A172 (cell line): ENCODE measurements at regions not wholly inside any gene's neighbourhood (a gene's known extent, or its start where the extent isn't known, plus 50 kb on each side); places are given as distances from the start of the nearest gene placed in this dataset.

Experiments used
- DNase-seq: peaks from one replicate; pipeline ENCODE4 v3.0.0-alpha.2; 2015; ENCODE audit warnings: low spot score

DNA sequence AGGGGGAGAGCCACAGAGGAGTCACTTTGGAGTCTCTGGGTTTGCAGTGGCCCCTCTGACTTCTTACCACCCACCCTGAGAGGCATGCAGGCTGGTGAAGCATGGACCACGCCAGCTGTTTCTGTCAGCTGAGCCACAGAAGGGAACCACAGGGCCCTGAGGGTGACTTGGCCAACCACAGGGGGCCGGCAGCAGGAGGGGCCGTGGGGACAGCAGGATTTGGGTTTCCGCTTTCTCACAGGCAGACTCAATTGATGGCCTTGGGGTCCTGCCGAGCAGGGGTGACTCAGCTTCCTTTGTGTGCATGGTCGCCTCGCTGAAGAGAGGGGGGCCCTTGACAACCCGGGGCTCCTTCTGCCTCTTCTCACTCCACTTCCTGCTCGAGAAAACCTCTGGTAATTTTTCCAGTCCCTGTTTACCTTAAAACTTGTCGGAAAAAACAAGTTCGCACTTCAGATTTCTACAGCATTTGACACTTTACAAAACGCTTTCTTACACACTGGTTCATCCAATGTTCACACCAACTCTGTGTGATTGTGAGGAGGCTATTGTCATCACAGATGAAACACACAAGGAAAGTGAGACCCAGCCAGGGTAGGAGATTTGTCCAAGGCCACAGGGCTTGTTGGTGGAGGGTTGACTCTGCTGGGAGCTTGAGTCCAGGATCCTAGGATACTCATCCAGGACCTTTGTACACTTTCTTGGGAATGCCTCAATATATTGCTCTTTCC lies 311.2 kb downstream of the LPIN1 start:
- peak; percentile 89 for DNase-seq

DNA sequence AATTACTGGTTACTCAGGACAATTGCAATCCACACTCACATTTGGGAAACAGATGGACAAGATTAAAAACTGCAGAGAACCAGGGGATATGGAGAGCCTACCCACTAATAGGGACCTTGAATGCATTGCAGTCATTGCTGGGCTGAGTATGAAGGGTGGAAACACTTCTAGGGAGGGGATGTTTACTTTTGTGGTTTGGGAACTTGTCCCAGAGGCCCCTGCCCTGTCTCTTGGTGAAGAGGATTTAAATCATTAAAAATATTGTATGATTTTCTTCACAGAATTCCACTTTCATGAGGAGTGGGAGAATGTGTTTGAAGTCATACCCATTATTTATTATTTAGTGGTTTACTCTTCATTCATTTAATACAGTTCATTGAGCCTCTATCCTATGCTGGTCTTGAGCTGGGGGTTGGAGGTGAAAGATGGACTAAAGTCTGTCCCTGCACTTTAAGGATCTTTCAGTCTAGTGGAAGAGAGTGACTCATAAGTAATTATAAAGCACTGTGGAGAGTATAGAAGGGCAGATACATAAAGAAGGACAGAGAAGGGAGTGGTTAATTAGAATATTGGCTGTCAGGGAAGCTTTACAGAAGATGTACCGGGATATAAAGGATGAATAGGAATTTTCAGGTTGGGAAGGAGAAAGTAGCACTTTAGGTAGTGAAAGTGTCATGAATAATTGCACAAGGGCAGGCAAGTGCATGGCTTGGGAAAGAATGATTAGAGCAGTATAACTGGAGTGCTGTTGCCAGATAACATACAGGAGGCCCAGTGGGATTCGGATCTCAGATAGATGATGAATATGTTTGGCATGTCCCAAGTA lies 313.4 kb downstream of the LPIN1 start:
- peak; percentile 72 for DNase-seq

DNA sequence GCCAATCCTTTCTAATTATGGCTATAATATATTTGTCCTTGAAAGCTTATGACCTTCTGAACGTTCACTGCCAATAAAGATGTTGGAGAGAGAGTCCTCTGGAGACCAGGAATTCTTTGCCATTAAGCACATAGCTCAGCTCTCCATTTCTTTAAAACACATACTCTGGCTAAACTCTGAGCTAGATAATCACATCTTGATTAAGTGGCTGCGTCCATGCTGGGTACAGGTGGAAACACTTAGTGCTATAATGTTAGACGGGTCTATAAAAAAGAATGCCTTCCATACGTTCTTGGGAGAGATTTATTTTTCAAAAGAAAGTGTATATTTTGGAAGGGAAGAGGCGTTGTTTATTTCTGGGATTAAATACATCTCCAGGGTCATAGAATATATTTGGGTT lies 314.5 kb downstream of the LPIN1 start:
- DNase-seq: no peak

DNA sequence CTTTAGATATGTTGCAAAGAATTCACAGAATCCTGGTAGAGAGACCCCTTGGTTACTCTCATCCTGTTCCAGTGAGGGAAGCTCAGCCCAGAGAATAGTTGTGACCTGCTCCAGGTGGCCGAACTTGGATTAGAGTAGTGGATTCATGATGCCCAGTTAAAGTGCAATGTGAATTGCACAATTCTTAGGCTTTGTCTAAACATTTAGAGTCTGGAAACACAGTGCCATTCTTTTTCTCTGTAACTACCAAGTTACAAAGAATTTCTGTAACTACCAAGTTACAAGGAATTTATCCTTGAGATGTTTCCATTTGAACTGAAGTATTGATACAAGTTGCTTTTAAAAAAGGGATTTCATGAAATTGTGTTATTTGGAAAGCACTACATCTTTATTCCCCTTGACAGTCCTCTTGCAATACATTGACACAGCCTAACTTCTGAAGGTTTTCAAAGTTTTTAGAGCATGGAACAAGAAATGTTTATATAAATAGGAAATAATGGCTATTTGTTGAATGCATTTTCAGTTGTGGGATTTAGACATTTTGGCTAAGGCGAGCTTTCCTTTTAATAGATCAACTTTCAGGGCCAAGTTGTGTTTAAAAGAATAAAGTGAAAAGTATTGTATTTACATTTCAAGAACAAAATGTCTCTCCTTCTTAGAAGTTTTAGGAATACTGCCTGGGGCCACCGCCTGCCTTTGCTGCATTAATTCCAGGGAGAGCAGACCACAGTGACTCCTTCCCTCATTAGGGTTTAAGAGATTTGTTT lies 315.0 kb downstream of the LPIN1 start:
- no peak for DNase-seq

DNA sequence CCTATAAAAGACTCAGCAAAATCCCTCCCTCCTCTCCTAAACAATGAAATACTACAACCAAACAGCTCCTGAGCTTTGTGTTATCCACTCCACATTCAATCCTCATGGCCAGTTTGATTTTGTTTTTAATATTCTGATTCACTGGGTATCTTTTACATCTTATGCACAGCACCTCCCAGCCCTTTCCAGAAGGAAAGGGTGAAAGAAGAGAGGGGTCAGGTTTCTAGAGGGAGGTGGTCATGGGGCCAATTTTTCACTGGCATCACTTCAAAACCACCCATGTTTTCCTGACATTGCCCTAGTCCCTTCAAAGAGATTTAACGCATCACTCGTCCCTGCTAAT lies 315.6 kb downstream of the LPIN1 start:
- no peak for DNase-seq

DNA sequence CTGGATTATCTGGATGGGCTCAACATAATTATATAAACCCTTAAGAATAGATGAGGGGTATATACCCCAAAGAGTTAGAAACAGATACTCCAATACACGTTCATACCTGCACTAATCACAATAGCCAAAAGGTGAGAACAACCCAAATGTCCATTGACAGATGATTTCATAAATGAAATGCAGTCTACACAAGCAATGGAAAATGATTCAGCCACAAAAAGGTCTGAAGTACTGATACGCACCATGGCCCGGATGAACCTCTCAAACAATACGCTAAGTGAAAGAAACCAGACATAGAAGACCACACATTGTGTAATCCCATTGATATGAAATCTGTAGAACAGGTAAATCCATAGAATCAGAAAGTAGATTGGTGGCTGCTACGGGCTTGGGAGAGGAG lies 316.8 kb downstream of the LPIN1 start:
- DNase-seq: no peak

DNA sequence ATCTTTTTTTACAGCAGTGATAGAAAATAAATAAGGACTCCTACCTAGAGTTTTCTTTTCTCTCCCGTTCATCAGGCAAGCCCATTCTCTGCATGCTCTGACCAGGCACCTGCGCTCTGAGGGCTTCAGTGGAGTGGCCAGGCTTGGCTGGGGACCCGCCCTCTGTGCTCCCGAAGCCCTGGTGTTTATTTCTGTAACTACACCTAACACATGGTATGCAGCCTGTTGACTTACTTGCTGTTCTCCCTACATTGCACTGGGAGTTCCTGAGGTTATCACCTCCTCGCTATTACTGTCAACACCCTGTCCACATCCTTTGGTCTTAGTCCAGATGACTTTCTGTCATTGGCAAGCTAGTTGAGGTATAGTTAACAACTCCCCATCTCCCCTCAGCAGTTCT lies 317.7 kb downstream of the LPIN1 start:
- DNase-seq: no peak

DNA sequence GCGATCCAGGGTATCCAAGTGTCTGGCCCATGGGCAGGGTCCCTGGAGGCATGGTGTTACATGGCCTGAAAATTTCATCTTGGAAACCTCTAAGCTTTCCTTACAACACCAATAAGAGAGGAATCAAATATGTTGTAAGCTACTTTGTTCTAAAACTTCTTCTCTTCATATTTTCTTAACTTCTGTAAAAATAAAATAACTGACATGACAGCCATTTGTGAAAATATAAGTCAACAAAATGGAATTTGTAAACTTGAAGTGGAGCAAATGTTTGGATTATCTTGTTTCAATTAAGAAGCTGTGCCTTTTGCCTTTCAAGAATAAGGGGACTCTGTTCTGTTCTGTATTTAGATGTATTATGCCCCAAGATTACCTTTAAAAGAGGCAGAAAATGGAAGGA lies 319.7 kb downstream of the LPIN1 start:
- no peak for DNase-seq

DNA sequence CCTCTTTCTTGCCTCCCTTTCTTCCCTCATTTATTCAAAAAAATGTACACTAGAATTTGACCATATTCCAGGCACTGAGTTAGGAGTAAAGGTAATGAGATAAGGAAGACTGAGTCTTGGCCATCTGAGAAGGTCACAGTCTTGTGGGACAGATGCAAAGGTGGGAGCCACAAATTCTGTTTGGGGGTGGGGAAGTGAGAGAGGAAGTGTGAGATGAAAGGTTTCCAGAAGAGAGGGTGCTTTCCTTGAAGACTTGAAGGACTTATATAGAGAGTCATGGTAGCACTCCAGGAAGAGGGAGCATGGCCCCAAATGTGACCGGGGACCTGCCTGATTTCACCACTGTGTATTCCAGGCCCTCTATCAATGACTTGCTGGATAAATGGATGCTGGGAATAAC lies 320.6 kb downstream of the LPIN1 start:
- DNase-seq: no peak

DNA sequence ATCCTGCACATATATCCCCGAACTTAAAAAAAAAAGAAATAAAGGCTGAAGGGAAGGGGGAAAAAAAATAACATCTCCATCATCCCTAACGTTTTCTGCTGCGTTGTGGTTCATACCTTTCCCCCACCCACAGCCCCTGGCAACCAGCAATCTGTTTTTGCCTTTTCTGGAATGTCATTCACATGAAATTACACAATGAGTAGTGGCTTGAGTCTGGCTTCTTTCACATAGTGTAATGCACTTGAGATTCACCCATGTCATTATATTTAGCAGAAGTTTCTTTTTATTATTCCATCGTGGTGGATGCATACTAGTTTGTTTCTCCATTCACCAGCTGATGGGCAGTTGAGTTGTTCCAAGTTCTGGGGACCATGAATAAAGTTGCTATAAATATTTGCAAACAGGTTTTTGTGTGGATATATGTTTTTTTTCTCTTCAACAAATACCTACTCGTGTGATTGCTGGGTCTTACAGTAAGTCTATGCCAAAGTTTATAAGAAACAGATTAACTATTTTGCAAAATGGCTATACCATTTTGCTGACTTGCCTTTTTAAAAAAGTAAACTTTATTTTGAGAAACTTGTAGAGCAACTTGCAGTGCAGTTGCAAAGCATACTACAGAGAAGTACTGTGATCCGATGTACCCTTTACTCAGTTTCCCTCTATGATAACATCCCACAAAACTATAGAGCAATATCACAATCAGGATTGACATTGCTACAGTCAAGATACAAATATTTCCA lies 322.5 kb downstream of the LPIN1 start:
- no peak for DNase-seq

DNA sequence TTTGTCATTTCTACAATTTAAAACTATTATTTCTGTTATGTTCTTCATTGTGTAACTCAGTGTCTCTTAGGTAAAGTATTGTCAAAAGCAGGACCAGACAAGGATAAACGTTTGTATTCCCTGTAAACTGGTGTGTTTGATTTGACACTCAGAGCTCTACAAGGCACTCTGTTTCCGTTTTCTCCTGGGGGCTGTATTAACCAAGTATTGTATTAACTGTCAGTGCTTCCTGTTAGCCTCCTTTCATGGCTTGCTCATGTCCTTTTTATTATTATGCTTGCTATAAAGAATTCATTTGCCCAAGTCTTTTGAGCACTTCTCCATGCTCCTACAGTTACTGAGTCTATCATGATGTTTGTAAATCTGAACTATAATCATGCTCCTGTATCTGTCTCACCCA lies 323.7 kb downstream of the LPIN1 start:
- no peak for DNase-seq

DNA sequence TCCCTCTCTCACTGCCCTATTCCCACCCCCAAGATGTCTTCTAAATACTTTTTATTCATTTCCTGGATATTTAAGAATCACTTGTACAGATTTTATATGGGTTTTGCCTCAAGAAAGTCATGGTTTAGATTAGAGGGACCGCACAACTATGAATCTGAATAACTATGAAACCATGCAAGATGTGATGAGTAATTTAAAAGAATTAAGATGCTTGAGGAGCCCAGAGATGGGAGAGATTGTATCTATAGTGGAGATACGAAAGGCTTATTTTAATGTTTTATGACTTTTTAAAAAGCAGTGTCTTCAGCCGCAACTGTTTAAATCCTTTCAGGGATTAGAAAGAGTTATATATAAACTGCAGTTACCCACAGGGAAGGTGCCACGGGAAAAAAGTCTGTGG lies 324.1 kb downstream of the LPIN1 start:
- no peak for DNase-seq

DNA sequence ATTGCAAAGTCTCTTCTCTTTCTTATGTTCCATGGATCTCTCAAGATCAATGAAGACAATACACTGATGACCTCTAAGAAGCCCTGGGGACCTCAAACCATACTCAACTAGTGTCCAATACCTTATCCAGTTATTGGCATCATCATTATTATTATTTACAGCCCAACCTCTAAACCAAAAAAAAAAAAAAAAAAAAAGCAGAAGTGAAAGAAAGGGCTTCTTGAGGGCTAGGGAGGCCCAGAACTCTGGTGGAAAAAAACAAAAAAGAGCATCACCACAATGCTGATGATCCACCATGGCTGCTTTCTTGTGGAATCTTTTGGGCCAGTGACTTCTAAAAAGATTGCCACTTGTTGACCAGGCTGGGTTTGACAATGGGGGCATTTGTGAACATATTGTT lies 324.9 kb downstream of the LPIN1 start:
- DNase-seq: no peak

DNA sequence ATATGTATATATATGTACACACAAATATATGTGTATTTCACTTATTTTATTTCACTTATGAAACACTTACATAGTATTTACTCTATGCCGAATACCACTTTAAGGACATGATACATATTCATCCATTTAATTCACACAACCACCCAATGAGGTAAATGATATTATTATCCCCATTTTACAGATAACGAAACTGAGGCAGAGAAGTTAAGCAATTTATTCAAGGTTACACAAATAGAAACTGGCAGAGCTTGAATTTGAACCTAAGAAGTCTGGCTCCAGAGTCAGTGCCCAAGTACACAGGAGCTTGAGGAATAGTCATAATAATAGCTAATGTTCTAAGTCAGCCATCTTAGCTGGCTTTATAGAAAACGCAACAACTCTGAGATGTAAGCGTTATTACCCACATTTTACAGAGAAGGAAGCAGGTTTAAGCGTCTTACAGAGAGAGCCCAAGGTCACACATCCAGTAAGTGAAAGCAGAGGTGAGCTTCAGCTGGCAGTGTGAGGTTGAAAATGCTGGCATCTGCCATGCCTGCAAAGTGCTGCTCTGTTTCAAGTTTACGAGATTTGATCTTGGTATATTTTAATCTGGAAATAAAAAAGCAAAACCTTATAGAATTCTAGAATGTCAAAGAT lies 326.9 kb downstream of the LPIN1 start:
- DNase-seq: no peak

DNA sequence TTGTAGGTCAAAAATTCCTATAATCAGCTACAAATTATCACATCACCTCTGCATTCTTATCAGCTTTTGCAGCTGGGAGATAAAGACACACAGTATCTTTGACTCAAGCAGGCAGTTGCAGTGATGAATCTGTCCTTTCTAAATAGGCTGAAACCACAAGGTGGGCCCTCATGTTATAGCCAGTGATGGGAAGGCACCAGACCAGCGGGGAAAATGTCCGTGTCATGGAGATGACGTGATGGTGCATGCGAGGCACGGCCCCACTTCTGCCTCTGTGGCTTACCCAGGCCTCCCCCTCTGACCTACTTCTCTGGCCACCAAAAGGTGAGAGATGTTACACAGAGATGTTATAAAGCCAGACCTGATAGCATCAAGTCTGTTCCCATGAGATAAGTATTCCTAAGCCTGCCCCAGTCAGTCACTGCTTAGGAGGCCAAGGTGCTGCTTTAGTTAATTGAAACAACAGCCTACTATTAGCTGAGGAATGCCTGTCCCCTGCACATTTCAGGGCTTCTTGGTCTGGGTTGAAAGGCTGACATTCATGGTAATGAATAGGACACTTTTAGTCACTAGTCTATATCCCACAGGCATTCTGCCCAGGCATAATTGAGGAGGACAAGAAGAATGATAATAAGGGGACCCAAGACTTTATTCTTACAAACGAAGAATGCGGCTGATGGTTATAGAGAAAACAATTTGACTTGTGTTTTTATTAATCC lies 327.9 kb downstream of the LPIN1 start:
- no peak for DNase-seq

DNA sequence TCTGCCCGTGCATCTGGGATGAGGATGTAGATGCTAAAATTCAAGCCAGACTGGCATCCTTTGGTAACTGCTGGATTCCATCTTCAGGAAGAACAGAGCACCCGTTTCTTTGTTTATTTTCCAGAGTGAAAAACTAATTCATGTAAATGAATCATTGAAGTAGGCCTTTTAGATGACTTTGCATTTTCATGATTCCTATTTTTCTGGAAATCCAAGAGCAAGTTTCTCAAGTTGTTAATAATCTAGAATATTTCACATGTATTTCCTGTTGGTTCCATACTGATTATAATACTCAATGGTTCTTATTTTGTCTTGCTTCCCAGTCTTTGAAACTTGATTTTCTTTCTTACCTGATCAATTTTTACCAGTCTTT lies 328.4 kb downstream of the LPIN1 start:
- no peak for DNase-seq

DNA sequence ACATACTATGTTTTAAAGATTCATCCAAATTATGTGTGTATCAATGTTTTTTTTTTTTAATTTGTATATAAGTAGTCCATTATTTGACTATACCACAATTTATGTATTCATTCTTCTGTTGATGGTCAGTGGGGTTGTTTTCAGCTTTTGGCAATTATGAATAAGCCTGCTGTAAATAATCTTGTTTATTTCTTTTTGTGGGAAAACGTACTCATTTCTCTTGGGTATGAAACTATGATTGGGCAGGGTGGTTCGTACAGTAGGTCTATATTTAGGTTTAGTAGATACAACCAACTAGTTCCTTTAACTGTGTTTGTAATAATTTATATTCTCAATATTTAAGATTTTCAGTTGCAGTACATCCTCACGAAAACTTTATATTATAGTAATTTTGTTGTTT lies 329.2 kb downstream of the LPIN1 start:
- DNase-seq: no peak

DNA sequence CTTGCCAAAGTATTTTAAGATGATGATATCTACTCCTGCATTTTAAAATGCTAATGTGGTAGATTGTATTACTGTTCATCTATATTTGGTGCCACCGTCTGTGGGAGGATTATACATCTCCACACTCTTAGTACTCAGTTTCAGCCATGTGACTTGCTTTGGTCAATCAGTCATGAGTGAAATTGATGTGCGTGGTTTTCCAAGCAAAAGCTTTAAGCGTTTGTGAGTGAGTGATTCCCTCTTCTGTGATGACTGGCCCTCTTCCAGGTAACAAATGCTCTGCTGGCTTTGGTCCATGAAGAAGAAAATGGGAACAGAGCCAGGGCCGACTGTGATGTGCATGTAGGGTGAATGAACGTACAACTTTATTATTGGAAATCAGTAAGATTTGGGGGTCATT lies 330.4 kb downstream of the LPIN1 start:
- no peak for DNase-seq

DNA sequence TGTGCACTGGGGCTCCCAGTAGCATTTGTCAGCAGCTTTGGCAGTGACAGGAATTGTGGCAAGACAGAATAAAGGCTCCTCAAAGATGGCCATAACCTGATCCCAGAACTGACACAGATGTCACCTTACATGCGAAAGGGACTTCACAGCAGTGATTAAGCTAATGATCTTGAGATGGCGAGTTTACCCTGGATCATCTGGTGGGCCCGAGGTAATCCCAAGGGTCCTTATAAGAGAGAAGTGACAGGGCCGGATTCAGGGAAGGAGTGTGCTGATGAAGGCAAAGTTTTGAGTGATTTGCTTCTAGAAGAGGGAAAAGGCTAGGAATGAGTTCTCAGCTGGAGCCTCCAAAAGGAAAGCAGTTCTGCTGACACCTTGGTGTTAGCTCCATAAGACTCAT lies 333.9 kb downstream of the LPIN1 start:
- DNase-seq: no peak

DNA sequence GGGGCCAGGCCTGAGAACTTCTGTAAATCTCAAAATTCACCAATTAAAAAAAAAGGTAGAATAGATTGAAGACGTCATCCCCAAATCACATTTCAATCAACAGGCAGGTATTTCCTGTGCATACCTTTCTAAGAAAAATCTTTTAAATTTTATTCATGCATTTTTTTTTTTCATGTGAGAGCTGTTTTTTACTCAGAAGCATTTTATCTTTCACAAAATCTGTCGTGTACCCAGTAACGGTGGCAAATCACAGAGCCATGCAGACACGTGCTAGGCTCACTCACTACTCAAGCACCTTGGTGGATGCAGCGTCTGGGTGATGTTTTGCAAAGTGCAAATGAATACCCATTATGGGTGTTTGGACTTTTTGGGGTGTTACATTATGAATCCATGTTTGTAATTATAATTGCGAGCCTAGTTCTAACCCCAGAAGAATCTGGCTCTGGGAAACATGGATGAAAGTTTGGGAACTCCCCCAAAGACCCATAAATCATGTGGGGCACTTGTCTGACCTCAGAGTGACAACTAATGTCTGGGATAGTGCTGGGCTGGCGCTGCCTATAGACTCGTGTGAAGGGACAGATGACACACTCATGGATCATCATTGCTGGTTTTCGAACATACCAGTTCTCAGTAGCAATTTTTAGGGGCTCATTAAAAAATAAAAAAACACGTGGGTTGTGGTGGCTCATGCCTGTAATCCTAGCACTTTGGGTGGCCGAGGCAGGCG lies 335.2 kb downstream of the LPIN1 start:
- DNase-seq: peak; percentile 25
